ENCODE measurements at regions not wholly inside any gene's neighbourhood (a gene's known extent, or its start where the extent isn't known, plus 50 kb on each side); places are given as distances from the start of the nearest gene placed in this dataset.

DNA sequence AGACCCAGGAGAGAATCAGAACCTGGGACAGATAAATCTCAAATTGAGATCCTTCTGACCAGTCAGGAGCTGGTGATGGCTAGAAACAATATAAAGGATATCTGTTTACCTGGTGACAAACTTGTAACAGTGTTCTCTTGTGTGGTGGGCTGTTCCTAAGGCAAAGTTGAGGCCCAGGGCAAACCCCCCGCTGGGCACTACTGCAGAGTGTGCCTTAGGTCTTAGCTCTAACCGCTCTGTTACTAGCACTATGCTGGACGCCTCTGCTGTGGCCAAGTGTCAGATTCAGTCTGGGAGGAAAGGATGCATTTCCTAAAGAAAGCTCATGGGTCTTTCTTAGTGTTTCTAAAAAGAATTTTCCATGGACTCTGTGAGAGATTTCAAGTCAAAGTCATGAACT lies 146.5 kb upstream of the MEIS2 start (continued):
- TF ChIP-seq, protein P1, sequence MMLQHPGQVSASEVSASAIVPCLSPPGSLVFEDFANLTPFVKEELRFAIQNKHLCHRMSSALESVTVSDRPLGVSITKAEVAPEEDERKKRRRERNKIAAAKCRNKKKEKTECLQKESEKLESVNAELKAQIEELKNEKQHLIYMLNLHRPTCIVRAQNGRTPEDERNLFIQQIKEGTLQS (IDR thresholded peaks at IDR 0.05): no peak
- TF ChIP-seq HNF4G (IDR thresholded peaks at IDR 0.05) (no peak), SP1 (IDR thresholded peaks at IDR 0.05) (no peak), NR2F2 (IDR thresholded peaks at IDR 0.05) (no peak)

DNA sequence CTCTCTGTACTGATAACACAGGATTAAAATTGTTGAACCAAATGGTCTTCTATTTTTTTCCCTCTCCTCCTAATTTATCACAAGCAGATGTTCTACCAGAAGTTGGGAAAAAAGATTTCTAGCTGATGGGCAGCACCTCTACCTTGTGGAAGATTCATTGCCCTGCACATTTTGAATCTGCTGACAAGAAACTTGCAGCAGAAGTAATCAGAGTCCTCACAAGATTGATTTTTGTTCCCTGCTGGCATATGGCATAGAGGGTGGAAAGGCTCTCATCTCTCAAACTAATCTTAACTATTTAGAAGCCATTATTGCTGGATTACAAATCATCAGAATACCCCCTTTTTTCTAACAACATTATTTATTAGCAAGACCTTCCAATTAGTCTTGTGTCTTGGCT lies 148.9 kb upstream of the MEIS2 start:
- TF ChIP-seq, protein P1 (IDR thresholded peaks at IDR 0.05): no peak
- TF ChIP-seq, protein P2, sequence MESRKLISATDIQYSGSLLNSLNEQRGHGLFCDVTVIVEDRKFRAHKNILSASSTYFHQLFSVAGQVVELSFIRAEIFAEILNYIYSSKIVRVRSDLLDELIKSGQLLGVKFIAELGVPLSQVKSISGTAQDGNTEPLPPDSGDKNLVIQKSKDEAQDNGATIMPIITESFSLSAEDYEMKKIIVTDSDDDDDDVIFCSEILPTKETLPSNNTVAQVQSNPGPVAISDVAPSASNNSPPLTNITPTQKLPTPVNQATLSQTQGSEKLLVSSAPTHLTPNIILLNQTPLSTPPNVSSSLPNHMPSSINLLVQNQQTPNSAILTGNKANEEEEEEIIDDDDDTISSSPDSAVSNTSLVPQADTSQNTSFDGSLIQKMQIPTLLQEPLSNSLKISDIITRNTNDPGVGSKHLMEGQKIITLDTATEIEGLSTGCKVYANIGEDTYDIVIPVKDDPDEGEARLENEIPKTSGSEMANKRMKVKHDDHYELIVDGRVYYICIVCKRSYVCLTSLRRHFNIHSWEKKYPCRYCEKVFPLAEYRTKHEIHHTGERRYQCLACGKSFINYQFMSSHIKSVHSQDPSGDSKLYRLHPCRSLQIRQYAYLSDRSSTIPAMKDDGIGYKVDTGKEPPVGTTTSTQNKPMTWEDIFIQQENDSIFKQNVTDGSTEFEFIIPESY (IDR thresholded peaks at IDR 0.05): no peak
- TF ChIP-seq, protein P3, sequence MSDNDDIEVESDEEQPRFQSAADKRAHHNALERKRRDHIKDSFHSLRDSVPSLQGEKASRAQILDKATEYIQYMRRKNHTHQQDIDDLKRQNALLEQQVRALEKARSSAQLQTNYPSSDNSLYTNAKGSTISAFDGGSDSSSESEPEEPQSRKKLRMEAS (IDR thresholded peaks at IDR 0.05): no peak
- TF ChIP-seq GABPA (IDR thresholded peaks at IDR 0.05 in 1 of 2, conservative IDR thresholded peaks at IDR 0.05 in 1 of 2) (no peak), HNF4A (conservative IDR thresholded peaks at IDR 0.05) (no peak), TAF1 (conservative IDR thresholded peaks at IDR 0.05) (no peak), RXRA (IDR thresholded peaks at IDR 0.05) (no peak), SP1 (IDR thresholded peaks at IDR 0.05) (no peak), EGR1 (IDR thresholded peaks at IDR 0.05; ENCODE audit: low read depth in 2 of 2) (no peak), YY1 (IDR thresholded peaks at IDR 0.05) (no peak), RAD21 (IDR thresholded peaks at IDR 0.05) (no peak), HNF4G (IDR thresholded peaks at IDR 0.05) (no peak), NR2F2 (IDR thresholded peaks at IDR 0.05) (no peak), FOXA1 (IDR thresholded peaks at IDR 0.05) (no peak), FOXA2 (IDR thresholded peaks at IDR 0.05) (no peak), JUND (IDR thresholded peaks at IDR 0.05) (no peak)
- TF ChIP-seq, protein P4, sequence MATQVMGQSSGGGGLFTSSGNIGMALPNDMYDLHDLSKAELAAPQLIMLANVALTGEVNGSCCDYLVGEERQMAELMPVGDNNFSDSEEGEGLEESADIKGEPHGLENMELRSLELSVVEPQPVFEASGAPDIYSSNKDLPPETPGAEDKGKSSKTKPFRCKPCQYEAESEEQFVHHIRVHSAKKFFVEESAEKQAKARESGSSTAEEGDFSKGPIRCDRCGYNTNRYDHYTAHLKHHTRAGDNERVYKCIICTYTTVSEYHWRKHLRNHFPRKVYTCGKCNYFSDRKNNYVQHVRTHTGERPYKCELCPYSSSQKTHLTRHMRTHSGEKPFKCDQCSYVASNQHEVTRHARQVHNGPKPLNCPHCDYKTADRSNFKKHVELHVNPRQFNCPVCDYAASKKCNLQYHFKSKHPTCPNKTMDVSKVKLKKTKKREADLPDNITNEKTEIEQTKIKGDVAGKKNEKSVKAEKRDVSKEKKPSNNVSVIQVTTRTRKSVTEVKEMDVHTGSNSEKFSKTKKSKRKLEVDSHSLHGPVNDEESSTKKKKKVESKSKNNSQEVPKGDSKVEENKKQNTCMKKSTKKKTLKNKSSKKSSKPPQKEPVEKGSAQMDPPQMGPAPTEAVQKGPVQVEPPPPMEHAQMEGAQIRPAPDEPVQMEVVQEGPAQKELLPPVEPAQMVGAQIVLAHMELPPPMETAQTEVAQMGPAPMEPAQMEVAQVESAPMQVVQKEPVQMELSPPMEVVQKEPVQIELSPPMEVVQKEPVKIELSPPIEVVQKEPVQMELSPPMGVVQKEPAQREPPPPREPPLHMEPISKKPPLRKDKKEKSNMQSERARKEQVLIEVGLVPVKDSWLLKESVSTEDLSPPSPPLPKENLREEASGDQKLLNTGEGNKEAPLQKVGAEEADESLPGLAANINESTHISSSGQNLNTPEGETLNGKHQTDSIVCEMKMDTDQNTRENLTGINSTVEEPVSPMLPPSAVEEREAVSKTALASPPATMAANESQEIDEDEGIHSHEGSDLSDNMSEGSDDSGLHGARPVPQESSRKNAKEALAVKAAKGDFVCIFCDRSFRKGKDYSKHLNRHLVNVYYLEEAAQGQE (IDR thresholded peaks at IDR 0.05): no peak
- TF ChIP-seq, protein P5, sequence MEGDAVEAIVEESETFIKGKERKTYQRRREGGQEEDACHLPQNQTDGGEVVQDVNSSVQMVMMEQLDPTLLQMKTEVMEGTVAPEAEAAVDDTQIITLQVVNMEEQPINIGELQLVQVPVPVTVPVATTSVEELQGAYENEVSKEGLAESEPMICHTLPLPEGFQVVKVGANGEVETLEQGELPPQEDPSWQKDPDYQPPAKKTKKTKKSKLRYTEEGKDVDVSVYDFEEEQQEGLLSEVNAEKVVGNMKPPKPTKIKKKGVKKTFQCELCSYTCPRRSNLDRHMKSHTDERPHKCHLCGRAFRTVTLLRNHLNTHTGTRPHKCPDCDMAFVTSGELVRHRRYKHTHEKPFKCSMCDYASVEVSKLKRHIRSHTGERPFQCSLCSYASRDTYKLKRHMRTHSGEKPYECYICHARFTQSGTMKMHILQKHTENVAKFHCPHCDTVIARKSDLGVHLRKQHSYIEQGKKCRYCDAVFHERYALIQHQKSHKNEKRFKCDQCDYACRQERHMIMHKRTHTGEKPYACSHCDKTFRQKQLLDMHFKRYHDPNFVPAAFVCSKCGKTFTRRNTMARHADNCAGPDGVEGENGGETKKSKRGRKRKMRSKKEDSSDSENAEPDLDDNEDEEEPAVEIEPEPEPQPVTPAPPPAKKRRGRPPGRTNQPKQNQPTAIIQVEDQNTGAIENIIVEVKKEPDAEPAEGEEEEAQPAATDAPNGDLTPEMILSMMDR (IDR thresholded peaks at IDR 0.05; ENCODE audit: low read depth, low read length, missing input control): no peak

More for the DNA sequence above, 148.9 kb upstream of the MEIS2 start:
- peaks cover 0 to 6% (median 5%) of the 10 kb centered on the region in 4 donors for H3K4me1 ChIP-seq (ENCODE audit: control insufficient read depth in 4 of 4, insufficient read depth in 4 of 4, low read length in 3 of 4)
- no peak for DNase-seq (ENCODE audit: low spot score)
- no peak overlapping the region for H3K4me3 ChIP-seq (ENCODE audit: low read depth in 1 of 3, low read length in 3 of 3)
- no peaks in the 10 kb centered on the region for H3K27me3 ChIP-seq (ENCODE audit: control insufficient read depth in 4 of 4, insufficient read depth in 4 of 4, low read length in 3 of 4)
- H3K36me3 ChIP-seq (ENCODE audit: control insufficient read depth in 4 of 4, insufficient read depth in 3 of 4, low read depth in 1 of 4, low read length in 3 of 4): no peaks in the 10 kb centered on the region
- no peak overlapping the region for H3K9ac ChIP-seq (ENCODE audit: low read depth in 1 of 2, low read length in 2 of 2)
- H3K9me3 ChIP-seq (ENCODE audit: control insufficient read depth in 4 of 4, low read length in 3 of 4): no peaks in the 10 kb centered on the region
- no peak overlapping the region for H3K27ac ChIP-seq (ENCODE audit: low read depth in 1 of 2, low read length in 2 of 2)

Measured in liver (tissue), 7 donors.